Spleen (tissue), 7 donors: ENCODE measurements at regions not wholly inside any gene's neighbourhood (a gene's known extent, or its start where the extent isn't known, plus 50 kb on each side); places are given as distances from the start of the nearest gene placed in this dataset.

Experiments used
- POLR2A ChIP-seq, 3 donors: fragments of 450-650 bp; IDR thresholded peaks; one replicate each; pipeline ENCODE4 v1.5.1; 2017; ENCODE audit warnings: antibody characterized with exemption in 3 of 3, mild to moderate bottlenecking in 1 of 3
- POLR2AphosphoS5 ChIP-seq, 3 donors: sonication (generic); formaldehyde crosslinking; IDR thresholded peaks; one replicate each; pipeline ENCODE4 v1.5.1; 2017; ENCODE audit warnings: antibody characterized with exemption in 3 of 3
- TF ChIP-seq, protein P1 (sequence below), 11 experiments: fragments of 200-600 bp in 7 of 11; fragments of 450-650 bp in 4 of 11; sonication (generic) in 4 of 11; IDR thresholded peaks in 8 of 11; conservative IDR thresholded peaks in 3 of 11; 1 replicate in 7 of 11; 2 replicates in 4 of 11; pipeline versions ENCODE4 v1.4.0 to v1.8.0; 2016 to 2021; ENCODE audit warnings: antibody characterized with exemption in 11 of 11, inconsistent platforms in 4 of 11, mild to moderate bottlenecking in 1 of 11
- donor health status: DM: no; HTN: no; CAD: no; lungs with moderate emphysema.
- donor health status: DM: no; HTN: no; CAD: no.
- donor health status: DM: no; HTN: no; CAD: no.

DNA sequence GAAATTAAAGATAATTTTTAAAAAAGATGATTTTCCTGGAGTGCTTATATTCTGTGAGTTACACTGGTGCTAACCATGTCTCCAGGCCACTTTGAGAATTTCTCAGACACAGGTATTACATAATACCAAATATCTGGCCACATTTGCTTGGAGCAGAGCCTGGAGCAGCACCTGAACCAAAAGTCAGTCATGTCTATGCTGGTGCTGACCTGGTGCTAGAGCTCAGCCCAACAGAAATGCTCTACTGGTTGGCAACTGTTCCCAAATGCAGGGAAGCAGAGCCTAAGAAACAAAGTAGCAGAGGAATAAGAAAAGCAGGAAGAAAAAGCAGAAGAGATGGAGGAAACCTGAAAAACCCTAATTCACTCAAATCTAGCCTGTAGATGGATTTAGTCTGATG is 135.7 kb upstream of the SLC7A14 start:
- TF ChIP-seq, protein P1, sequence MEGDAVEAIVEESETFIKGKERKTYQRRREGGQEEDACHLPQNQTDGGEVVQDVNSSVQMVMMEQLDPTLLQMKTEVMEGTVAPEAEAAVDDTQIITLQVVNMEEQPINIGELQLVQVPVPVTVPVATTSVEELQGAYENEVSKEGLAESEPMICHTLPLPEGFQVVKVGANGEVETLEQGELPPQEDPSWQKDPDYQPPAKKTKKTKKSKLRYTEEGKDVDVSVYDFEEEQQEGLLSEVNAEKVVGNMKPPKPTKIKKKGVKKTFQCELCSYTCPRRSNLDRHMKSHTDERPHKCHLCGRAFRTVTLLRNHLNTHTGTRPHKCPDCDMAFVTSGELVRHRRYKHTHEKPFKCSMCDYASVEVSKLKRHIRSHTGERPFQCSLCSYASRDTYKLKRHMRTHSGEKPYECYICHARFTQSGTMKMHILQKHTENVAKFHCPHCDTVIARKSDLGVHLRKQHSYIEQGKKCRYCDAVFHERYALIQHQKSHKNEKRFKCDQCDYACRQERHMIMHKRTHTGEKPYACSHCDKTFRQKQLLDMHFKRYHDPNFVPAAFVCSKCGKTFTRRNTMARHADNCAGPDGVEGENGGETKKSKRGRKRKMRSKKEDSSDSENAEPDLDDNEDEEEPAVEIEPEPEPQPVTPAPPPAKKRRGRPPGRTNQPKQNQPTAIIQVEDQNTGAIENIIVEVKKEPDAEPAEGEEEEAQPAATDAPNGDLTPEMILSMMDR (IDR thresholded peaks at IDR 0.05 in 8 of 11, conservative IDR thresholded peaks at IDR 0.05 in 3 of 11), result no peak
- no peak for TF ChIP-seq POLR2A (IDR thresholded peaks at IDR 0.05)
- TF ChIP-seq POLR2AphosphoS5 (IDR thresholded peaks at IDR 0.05), result no peak
